IMR-90 (cell line): ENCODE measurements at regions not wholly inside any gene's neighbourhood (a gene's known extent, or its start where the extent isn't known, plus 50 kb on each side); places are given as distances from the start of the nearest gene placed in this dataset.

ENCODE experiments used
- ATAC-seq: fragments of 200-7000 bp; cut with Tn5 transposase; 2 replicates; pipeline ENCODE4 v1.9.1; 2020; ENCODE audit warnings: low read depth, mild to moderate bottlenecking, moderate library complexity
- BruUV-seq: library from RNA; stranded (reverse); fragments of 400-500 nt; replicated peaks from 2 replicates; lab custom pipeline; 2021; lab: Mats Ljungman, UMichigan
- CTCF ChIA-PET: fragments of 300-600 bp; formaldehyde crosslinking; extraction: SDS; loops from one replicate; lab custom pipeline; 2021; ENCODE audit warnings: antibody characterized with exemption; lab: Yijun Ruan, JAX
- POLR2A ChIA-PET: fragments of 300-600 bp; sonication (Branson Sonifier 250); formaldehyde crosslinking; loops from one replicate; lab custom pipeline; 2022; ENCODE audit warnings: antibody characterized with exemption; ENCODE audit not compliant: unreplicated experiment; lab: Charles Lee
- DNase-seq: peaks from one replicate; pipeline ENCODE4 v3.0.0; 2013
- H2AFZ ChIP-seq: replicated peaks from 2 replicates; pipeline ENCODE3; 2013; ENCODE audit warnings: low read length, mild to moderate bottlenecking; ENCODE audit not compliant: poor library complexity
- H2AK5ac ChIP-seq: 2 replicates; pipeline ENCODE4 v1.6.1; 2013; ENCODE audit warnings: low read depth, low read length, inconsistent platforms
- H2AK9ac ChIP-seq: replicated peaks from 2 replicates; pipeline ENCODE3; 2013; ENCODE audit warnings: mild to moderate bottlenecking, low read depth, low read length, moderate library complexity; ENCODE audit not compliant: poor library complexity
- H2BK120ac ChIP-seq: 2 replicates; pipeline ENCODE4 v1.6.1; 2013; ENCODE audit warnings: low read depth, low read length, inconsistent platforms
- H2BK15ac ChIP-seq: 3 replicates; pipeline ENCODE4 v1.6.1; 2013; ENCODE audit warnings: low read depth, low read length, inconsistent platforms
- H2BK20ac ChIP-seq: 2 replicates; pipeline ENCODE4 v1.6.1; 2013; ENCODE audit warnings: low read depth, mild to moderate bottlenecking, inconsistent platforms, low read length, moderate library complexity
- H2BK5ac ChIP-seq: 2 replicates; pipeline ENCODE4 v1.6.1; 2013; ENCODE audit warnings: mild to moderate bottlenecking, low read depth, low read length, inconsistent platforms; ENCODE audit not compliant: poor library complexity, severe bottlenecking
- H3K14ac ChIP-seq: replicated peaks from 2 replicates; pipeline ENCODE4 v1.6.1; 2013; ENCODE audit warnings: low read depth, low read length, inconsistent platforms
- H3K18ac ChIP-seq: 2 replicates; pipeline ENCODE4 v1.6.1; 2013; ENCODE audit warnings: low read depth, low read length, control low read depth
- H3K23ac ChIP-seq: 2 replicates; pipeline ENCODE4 v1.6.1; 2013; ENCODE audit warnings: low read depth, low read length, inconsistent platforms
- H3K27ac ChIP-seq: 2 replicates; pipeline ENCODE4 v1.5.1; 2013; ENCODE audit warnings: mild to moderate bottlenecking, control low read depth, low read length; ENCODE audit not compliant: insufficient read depth
- H3K27me3 ChIP-seq: 2 replicates; pipeline ENCODE4 v1.6.1; 2013; ENCODE audit warnings: low read length; ENCODE audit not compliant: control insufficient read depth, insufficient read depth
- H3K36me3 ChIP-seq: 2 replicates; pipeline ENCODE4 v1.6.1; 2013; ENCODE audit warnings: low read length, mixed read lengths; ENCODE audit not compliant: control insufficient read depth, insufficient read depth
- H3K4ac ChIP-seq: 2 replicates; pipeline ENCODE4 v1.6.1; 2013; ENCODE audit warnings: low read depth, low read length, inconsistent platforms
- H3K4me1 ChIP-seq: 2 replicates; pipeline ENCODE4 v1.6.1; 2013; ENCODE audit warnings: low read length, mixed read lengths; ENCODE audit not compliant: control insufficient read depth, insufficient read depth
- H3K4me2 ChIP-seq: 2 replicates; pipeline ENCODE4 v1.6.1; 2013; ENCODE audit warnings: low read depth, mild to moderate bottlenecking, control low read depth, low read length, moderate library complexity
- H3K4me3 ChIP-seq: 2 replicates; pipeline ENCODE4 v1.5.1; 2013; ENCODE audit warnings: low read depth, mild to moderate bottlenecking, control low read depth, low read length, moderate library complexity; ENCODE audit not compliant: insufficient read depth
- H3K56ac ChIP-seq: 2 replicates; pipeline ENCODE4 v1.6.1; 2013; ENCODE audit warnings: low read length, inconsistent platforms; ENCODE audit not compliant: insufficient read depth; ENCODE audit errors: extremely low read depth
- H3K79me1 ChIP-seq, 2 experiments: 2 replicates each; pipeline ENCODE4 v1.6.1; 2013; ENCODE audit warnings: low read length in 2 of 2, inconsistent platforms in 1 of 2, low read depth in 1 of 2
- H3K9ac ChIP-seq: 2 replicates; pipeline ENCODE4 v1.6.1; 2013; ENCODE audit warnings: low read depth, low read length, control low read depth
- H3K9me1 ChIP-seq: 2 replicates; pipeline ENCODE4 v1.6.1; 2013; ENCODE audit warnings: low read length, inconsistent platforms; ENCODE audit not compliant: insufficient read depth
- H3K9me3 ChIP-seq: 2 replicates; pipeline ENCODE4 v1.6.1; 2013; ENCODE audit warnings: low read length; ENCODE audit not compliant: control insufficient read depth, insufficient read depth
- H4K20me1 ChIP-seq: 2 replicates; pipeline ENCODE4 v1.6.1; 2013; ENCODE audit warnings: low read length, inconsistent platforms; ENCODE audit not compliant: insufficient read depth
- H4K5ac ChIP-seq: 2 replicates; pipeline ENCODE4 v1.6.1; 2013; ENCODE audit warnings: mild to moderate bottlenecking, low read depth, low read length, control low read depth
- H4K8ac ChIP-seq, 2 experiments: 2 replicates each; pipeline ENCODE4 v1.6.1; 2013; ENCODE audit warnings: low read depth in 2 of 2, low read length in 2 of 2, control low read depth in 1 of 2, inconsistent platforms in 1 of 2
- H4K91ac ChIP-seq: 2 replicates; pipeline ENCODE4 v1.6.1; 2013; ENCODE audit warnings: low read depth, low read length, inconsistent platforms; ENCODE audit not compliant: insufficient read depth
- CHD1 ChIP-seq: IDR thresholded peaks from 2 replicates; pipeline ENCODE4 v1.6.1; 2012; ENCODE audit warnings: low read depth, low read length, improper control_type of control experiment
- ELK1 ChIP-seq: fragments of 150-350 bp; IDR thresholded peaks from 2 replicates; pipeline ENCODE4 v1.6.1; 2016; ENCODE audit warnings: low read depth, mild to moderate bottlenecking, low read length, moderate library complexity, borderline replicate concordance
- MAFK ChIP-seq: IDR thresholded peaks from 2 replicates; pipeline ENCODE4 v1.6.1; 2012; ENCODE audit warnings: low read depth, low read length, improper control_type of control experiment
- MAZ ChIP-seq: IDR thresholded peaks from 2 replicates; pipeline ENCODE4 v1.6.1; 2012; ENCODE audit warnings: low read depth, mild to moderate bottlenecking, low read length, improper control_type of control experiment, moderate library complexity, borderline replicate concordance
- NFE2L2 ChIP-seq: fragments of 150-350 bp; IDR thresholded peaks from 2 replicates; pipeline ENCODE4 v1.6.1; 2016; ENCODE audit warnings: low read depth, mild to moderate bottlenecking, low read length
- RFX5 ChIP-seq: IDR thresholded peaks from 2 replicates; pipeline ENCODE4 v1.8.0; 2012; ENCODE audit warnings: low read depth, mild to moderate bottlenecking, low read length, moderate library complexity
- SMC3 ChIP-seq: fragments of 150-350 bp; IDR thresholded peaks from 2 replicates; pipeline ENCODE4 v1.6.1; 2016; ENCODE audit warnings: low read depth, mild to moderate bottlenecking, antibody characterized with exemption, low read length, moderate library complexity
- WGBS, 2 experiments: methylation state at CpG; one replicate each; pipeline versions ENCODE4 v1.1.5 to v1.1.7; 2013; ENCODE audit warnings: missing lambda C conversion rate in 2 of 2; ENCODE audit not compliant: insufficient read length in 1 of 2; ENCODE audit errors: extremely low coverage in 2 of 2; 5-methylcytosine and 5-hydroxymethylcytosine counted together
- dilution Hi-C: fragments of 300-500 bp; cut with HindIII; formaldehyde crosslinking; loops from one replicate; pipeline ENCODE4 v1.14.3; 2018; ENCODE audit warnings: low sequenced_read_pairs; ENCODE audit not compliant: unreplicated experiment
- in situ Hi-C: fragments of 300-500 bp; cut with MboI; formaldehyde crosslinking; loops from 3 replicates; pipeline ENCODE4 v1.14.3; 2019; ENCODE audit warnings: low sequenced_read_pairs, inconsistent platforms, mixed read lengths
- intact Hi-C: fragments of 100-400 bp; cut with micrococcal nuclease; formaldehyde crosslinking; loops from 2 replicates; pipeline ENCODE4 v1.10.0; 2022

GRCh38 chr11:45057938-45058646, 88.3 kb upstream of the PRDM11 start:
- Histone ChIP-seq H3K4me2 (no peak overlapping the region), H4K8ac (no peak overlapping the region), H3K79me1 (no peaks in the 10 kb centered on the region), H2AFZ (no peak overlapping the region), H4K5ac (no peak overlapping the region), H3K23ac (no peak overlapping the region), H3K36me3 (no peaks in the 10 kb centered on the region), H3K27ac (no peak overlapping the region), H3K9me1 (no peaks in the 10 kb centered on the region), H3K9me3 (no peaks in the 10 kb centered on the region), H3K18ac (no peak overlapping the region), H3K27me3 (peaks cover 11% of the 10 kb centered on the region; the same call in 1 of the 2 replicates), H3K9ac (no peak overlapping the region), H2AK9ac (no peak overlapping the region), H2BK5ac (no peak overlapping the region), H3K4ac (no peak overlapping the region), H4K20me1 (no peaks in the 10 kb centered on the region), H3K4me1 (peaks cover 3% of the 10 kb centered on the region; the same call in 1 of the 2 replicates), H2BK120ac (no peak overlapping the region), H3K56ac (no peak overlapping the region), H3K4me3 (no peak overlapping the region), H4K91ac (no peak overlapping the region), H3K14ac (no peak overlapping the region), H2AK5ac (no peak overlapping the region), H2BK15ac (no peak overlapping the region), H2BK20ac (no peak overlapping the region)
- WGBS, 2 experiments, result 100% methylated on average over 1 of the region's 5 CpGs; no CpG with 5 or more reads in 1 of the 2 experiments
- ATAC-seq (no peak), DNase-seq (no peak)
- no TSS peak for BruUV-seq
- TF ChIP-seq NFE2L2, result no peak
- no peak for TF ChIP-seq ELK1
- TF ChIP-seq CHD1, result no peak
- no peak for TF ChIP-seq SMC3
- no peak for TF ChIP-seq MAZ
- no peak for TF ChIP-seq RFX5
- no peak for TF ChIP-seq MAFK
- POLR2A ChIA-PET, result no interaction called here
- CTCF ChIA-PET, result no interaction called here
- intact Hi-C loops (no loop called here), dilution Hi-C loops (no loop called here), in situ Hi-C loops (no loop called here)
